ENCODE measurements at regions not wholly inside any gene's neighbourhood (a gene's known extent, or its start where the extent isn't known, plus 50 kb on each side); places are given as distances from the start of the nearest gene placed in this dataset.

DNA sequence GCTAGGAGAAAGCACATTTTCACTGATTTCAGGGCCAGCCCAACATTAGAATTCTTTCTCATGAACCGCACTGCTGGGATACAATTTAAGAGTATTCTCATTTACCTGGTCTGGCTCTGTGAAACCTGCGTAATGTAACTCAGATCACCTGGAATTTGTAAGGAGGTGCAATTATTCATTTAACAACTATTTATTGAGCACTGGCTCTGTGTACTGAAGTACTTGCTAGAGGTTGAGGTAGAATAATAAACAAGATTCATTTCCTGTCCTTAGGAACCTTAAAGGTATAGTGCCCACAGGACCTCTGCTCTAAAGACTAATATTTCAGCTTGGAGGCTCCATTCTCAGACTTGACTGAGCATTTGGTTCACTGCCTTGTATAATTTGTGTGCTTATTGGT is 242.2 kb upstream of the ZPLD1 start:
- no peak for FAIRE-seq

DNA sequence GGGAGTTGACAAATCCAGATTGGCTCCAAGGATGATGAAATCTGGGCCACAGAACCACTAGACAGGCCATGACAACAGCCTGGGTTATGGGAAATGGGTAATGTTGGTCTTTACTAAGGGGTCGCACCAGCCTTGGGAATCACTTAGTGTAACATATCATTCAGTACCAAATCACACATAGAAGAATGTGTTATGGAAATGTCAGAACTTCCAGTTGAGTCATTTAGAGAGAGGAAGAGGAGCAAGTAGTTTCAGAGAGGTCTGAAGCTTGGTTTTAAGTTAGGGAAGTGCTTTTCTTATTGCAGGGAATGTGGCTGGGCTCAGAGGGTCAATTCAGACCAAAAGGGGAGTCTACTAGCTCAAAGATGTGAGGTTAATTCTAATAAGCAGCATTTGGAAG is 241.6 kb upstream of the ZPLD1 start:
- no peak for FAIRE-seq

DNA sequence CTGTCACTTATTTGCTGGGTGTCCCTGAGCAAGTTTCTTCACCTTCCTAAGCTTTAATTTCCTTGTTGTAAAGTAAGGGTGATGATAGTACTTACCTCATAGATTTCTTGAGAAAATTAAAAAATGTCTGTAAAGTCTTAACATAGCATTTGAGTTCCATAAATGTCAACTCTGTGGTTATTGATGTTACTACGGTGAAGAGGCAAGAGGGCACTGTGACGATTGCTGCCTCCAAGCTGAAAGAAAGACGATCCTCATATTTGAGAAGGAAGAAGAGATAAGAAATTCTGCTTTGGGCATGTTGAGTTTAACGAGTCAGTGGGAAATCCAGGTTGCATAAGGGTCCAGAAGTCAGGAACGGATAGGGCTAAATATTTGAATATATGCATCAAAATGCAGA is 240.8 kb upstream of the ZPLD1 start:
- no peak for FAIRE-seq

DNA sequence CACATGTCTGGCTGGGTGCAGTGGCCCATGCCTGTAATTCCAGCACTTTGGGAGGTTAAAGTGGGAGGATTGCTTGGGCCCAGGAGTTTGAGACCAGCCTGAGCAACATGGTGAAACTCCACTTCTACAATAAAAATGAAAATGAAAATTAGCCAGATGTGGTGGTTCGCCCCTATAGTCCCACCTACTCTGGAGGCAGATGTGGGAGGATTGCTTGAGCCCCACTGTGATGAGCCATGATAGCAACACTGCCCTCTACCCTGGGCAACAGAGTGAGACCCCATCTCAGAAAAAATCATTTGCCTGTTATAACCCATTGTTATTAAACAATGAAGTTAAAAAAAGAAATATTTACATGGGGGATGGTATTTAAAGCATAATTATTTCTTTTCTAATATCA is 240.1 kb upstream of the ZPLD1 start:
- FAIRE-seq = no peak

- FAIRE-seq = no peak
Measured at GRCh38 chr3:102195198-102195948, 239.4 kb upstream of the ZPLD1 start.

DNA sequence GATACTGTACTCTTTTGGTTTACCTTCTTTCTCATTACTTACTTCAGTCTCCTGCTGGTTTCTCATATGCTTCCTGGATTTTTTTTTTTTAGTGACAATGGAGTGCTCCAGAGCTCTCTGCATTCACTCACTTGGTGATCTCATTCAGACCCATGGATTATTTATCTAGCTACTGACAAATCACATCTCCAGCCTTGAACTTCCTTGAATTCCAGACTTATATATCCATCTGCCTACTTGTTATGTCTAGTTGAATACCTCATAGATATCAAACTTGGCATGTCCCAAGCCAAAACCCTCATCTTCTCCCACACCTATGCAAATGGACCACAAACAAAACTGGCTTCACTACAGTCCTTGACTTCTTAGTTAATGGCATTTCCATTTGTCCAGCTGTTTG is 234.7 kb upstream of the ZPLD1 start:
- FAIRE-seq = no peak

- FAIRE-seq = no peak
Measured at GRCh38 chr3:102200560-102200959, 234.3 kb upstream of the ZPLD1 start.

DNA sequence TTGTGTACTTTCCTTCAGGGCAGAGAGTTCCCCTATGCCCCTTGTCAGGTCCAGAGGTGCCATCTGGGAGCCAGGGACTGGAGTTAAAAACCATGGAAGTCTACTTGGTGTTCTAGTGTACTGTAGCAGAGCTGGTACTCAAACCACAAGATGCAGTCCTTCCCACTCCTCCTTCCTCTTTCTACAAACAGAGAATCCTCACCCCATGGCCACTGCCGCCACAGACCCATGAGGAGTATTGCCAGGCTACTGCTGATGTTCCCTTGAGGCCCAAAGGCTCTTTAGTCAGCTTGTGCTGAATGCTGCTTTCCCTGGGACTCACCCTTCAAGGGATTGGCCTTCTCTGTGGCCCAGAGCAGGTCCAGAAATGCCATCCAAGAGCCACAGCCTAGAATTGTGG is 229.2 kb upstream of the ZPLD1 start:
- FAIRE-seq = no peak

GRCh38 chr3:102206511-102207031 is 228.2 kb upstream of the ZPLD1 start:
- FAIRE-seq = no peak

- FAIRE-seq = no peak
Measured at GRCh38 chr3:102207151-102207571, 227.7 kb upstream of the ZPLD1 start.

DNA sequence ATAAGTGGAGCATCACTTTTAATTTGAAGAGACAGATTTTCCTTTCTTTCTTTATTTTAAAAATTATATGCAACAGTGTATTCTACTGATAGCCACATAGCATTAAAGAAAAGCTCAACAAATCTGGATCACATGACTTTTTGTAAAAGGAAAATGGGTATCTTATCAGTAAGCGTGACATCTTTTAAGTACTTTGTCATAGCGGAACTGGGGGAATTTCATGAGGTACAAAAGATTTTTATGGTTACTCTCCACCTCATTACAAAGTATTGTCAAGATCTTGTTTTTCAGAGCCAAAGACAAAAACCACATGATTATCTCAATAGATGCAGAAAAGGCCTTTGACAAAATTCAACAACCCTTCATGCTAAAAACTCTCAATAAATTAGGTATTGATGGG is 219.6 kb upstream of the ZPLD1 start:
- no peak for FAIRE-seq

GRCh38 chr3:102223132-102223531 is 211.7 kb upstream of the ZPLD1 start:
- FAIRE-seq = no peak

GRCh38 chr3:102224171-102224570 is 210.6 kb upstream of the ZPLD1 start:
- no peak for FAIRE-seq

GRCh38 chr3:102225005-102225404 is 209.8 kb upstream of the ZPLD1 start:
- FAIRE-seq = no peak

DNA sequence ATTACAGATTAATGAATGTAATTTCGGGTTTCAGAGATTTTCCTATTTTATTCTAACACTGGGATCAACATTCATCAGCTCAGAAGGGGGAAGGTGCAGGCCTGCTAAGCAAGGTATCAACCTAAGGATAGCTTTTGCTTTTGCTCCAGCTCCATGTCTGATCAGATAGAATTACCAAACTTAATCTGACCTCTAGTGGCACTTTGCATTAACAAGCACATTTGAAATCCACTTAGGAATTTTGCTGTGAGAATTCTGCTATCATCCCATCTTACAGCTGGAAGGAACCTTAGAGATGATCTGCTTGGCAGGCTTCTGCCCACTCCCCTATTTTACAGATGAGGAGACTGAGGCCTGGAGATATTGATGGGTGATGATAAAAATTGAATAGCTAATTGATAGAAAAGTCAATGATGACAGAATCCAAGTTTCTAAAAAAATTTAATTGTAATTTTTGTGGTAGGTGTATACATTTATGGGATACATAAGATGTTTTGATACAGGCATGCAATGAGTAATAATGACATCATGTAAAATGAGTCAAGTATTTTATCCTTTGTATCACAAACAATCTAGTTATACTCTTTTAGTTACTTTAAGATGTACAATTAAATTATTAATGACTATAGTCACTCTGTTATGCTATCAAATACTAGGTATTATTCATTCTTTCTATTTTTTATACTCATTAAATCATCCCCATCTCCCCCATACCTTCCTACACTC is 209.2 kb upstream of the ZPLD1 start:
- no peak for FAIRE-seq

DNA sequence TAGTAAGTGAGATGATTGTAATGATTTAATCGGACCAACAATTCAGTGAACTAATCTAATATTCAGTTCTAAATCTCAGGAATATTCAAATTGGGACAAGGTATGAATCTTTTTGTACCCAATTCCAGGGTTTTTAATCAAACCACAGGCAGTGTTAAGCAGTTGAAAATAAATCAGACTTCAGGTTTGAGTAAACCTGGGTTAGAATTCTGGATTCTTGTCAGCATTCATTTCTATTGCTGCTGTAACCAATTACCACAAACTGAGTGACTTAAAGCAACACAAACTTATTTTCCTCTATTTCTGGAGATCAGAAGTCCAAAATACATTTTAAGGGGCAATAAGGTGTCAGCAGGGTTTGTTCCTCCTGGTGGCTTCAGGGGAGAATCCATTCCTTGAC is 208.4 kb upstream of the ZPLD1 start:
- no peak for FAIRE-seq

DNA sequence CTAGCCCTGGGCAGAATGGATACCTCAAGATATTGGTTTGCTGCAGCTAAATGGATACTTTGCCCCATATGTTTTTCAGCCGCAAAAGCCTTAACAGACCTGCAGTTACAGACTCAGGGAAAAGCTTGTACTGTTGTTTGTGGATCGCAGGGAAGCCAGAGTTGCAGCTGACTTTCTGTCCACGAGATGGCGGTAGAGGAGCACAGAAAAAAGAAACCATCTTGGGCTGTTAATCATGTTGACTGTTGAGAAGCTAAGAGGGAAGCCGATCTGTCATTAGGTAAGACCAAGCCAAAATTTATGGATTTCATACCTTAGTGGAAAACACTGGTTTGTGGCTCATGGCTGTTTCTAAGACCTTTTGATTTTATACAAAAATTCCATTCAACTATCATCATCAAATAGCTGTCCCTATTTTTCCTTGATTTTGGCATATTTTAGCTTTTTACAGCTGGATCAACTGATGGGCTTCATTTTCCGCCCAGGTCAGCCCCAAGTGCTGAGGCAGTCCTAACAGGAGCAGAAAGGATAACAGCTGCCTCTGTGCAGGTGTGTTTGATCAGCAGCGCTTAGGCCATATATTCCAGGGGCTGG is 205.7 kb upstream of the ZPLD1 start:
- FAIRE-seq = no peak

DNA sequence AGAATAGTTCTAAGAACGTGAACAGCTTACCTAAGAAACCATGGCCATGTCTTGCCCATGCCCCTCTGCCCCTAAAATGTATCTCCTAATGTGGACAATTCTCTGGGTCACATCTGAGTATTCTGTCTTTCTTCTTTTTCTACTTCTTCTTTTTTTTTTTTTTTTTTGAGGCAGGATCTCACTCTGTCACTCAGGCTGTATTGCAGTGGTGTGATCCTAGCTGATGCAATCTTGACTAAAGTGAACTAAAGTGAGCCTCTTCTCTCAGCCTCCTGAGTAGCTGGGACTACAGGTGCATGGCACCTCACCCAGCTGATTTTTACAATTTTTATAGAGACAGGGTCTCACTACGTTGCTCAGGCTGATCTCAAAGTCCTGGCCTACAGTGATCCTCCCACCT is 204.8 kb upstream of the ZPLD1 start:
- FAIRE-seq = no peak

GRCh38 chr3:102233881-102234280 is 200.9 kb upstream of the ZPLD1 start:
- no peak for FAIRE-seq

- FAIRE-seq = no peak
Measured at GRCh38 chr3:102235679-102236078, 199.1 kb upstream of the ZPLD1 start.

- no peak for FAIRE-seq
Measured at GRCh38 chr3:102237181-102237580, 197.6 kb upstream of the ZPLD1 start.

DNA sequence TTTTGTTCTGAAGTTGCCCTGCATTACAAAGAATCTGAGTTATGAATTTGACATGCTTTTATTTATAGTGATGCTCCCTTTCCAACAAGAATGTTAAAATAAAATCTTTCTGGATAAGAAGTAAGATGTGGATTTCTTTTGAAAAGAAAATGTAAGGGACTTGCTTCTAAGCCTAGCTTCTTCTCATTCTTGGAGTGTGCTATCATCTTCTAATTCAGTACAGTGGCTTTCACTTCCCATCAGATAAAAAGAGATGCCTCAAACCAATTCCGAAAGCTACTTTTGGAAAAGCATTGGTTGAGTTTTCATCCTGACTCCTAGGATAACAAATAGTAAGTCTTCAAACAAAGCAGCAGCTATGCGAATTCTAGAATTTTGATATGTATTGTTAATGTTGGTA is 197.0 kb upstream of the ZPLD1 start:
- FAIRE-seq = no peak

- no peak for FAIRE-seq
Measured at GRCh38 chr3:102238362-102238761, 196.5 kb upstream of the ZPLD1 start.

DNA sequence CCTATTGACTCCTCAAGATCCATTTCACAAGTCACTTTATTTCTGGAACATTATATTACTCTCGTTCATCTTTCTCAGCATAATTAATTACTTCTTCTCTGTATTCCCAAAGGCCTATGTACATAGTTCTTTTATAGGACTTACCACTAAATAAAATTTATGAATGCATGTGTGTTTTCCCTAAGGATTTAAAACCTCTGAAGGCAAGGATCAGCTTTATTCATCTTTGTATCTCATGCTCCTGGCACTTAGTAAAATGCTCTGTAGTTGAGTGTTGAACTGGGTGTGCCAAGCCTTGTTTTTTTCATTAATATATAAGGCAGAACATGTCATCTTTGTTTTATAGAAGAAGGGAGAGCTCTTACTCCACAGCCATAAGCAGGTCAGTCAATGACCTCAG is 194.1 kb upstream of the ZPLD1 start:
- no peak for FAIRE-seq
